ENCODE measurements at regions not wholly inside any gene's neighbourhood (a gene's known extent, or its start where the extent isn't known, plus 50 kb on each side); places are given as distances from the start of the nearest gene placed in this dataset.
"Not testable (repeated sequence)": the region's sequence is repeated elsewhere in the genome, so short reads cannot be mapped to it uniquely, and the experiment has no call there.

DNA sequence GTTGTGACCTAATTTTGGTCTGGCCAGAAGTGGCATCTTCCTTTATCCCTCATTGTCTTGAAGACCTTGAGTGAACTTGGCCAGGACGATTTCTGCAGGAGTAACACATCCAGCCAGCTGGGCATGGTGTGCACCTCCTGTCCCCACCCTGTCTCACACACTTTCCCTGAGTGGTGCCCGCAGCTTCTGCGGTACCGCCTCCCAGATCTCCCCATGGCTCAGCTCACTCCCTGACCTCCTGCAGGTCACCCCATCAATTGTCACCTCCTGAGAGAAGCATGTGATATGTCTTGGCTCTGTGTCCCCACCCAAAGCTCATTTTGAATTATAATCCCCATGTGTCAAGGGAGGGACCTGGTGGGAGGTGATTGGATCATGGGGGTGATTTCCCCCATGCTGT, 50.2 kb upstream of the TP53I11 start:
- TF ChIP-seq, protein P1, sequence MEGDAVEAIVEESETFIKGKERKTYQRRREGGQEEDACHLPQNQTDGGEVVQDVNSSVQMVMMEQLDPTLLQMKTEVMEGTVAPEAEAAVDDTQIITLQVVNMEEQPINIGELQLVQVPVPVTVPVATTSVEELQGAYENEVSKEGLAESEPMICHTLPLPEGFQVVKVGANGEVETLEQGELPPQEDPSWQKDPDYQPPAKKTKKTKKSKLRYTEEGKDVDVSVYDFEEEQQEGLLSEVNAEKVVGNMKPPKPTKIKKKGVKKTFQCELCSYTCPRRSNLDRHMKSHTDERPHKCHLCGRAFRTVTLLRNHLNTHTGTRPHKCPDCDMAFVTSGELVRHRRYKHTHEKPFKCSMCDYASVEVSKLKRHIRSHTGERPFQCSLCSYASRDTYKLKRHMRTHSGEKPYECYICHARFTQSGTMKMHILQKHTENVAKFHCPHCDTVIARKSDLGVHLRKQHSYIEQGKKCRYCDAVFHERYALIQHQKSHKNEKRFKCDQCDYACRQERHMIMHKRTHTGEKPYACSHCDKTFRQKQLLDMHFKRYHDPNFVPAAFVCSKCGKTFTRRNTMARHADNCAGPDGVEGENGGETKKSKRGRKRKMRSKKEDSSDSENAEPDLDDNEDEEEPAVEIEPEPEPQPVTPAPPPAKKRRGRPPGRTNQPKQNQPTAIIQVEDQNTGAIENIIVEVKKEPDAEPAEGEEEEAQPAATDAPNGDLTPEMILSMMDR (IDR thresholded peaks at IDR 0.05; ENCODE audit: insufficient read depth, missing control alignments), result no peak
- no peak for DNase-seq (ENCODE audit: insufficient read length, low spot score)
- FAIRE-seq, result no peak

DNA sequence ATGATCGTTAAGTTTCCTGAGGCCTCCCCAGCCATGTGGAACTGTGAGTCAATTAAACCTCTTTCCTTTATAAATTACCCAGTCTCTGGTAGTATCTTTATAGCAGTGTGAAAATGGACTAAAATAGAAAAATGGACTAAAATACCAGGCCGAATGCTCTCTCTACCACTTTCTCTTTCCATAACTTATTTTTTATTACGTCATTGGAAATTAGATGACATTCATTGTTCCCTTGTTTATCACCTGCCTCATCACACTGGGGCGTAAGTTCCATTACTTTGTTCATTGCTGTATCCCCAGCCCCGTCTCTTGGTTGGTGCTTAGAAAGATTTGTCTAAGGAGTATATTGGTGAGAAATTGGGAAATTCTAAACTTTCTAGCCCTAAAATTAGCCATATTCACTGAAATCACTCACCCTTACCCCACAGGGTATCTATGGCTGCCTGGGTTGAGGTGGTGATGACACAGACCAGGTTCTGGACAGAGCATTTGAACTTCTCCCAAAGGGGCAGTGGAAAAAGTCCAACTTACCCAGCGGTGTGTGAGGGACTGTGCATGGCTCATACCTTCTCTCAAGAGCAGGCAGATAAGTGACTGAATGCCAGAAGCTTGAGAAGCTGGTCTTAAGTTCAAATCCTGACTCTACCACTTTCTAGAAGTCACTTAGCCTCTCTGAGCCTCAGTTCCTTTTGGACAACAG, 50.9 kb upstream of the TP53I11 start:
- DNase-seq (ENCODE audit: insufficient read length, low spot score) (no peak), FAIRE-seq (no peak)
- TF ChIP-seq, protein P1 (IDR thresholded peaks at IDR 0.05; ENCODE audit: insufficient read depth, missing control alignments), result no peak

DNA sequence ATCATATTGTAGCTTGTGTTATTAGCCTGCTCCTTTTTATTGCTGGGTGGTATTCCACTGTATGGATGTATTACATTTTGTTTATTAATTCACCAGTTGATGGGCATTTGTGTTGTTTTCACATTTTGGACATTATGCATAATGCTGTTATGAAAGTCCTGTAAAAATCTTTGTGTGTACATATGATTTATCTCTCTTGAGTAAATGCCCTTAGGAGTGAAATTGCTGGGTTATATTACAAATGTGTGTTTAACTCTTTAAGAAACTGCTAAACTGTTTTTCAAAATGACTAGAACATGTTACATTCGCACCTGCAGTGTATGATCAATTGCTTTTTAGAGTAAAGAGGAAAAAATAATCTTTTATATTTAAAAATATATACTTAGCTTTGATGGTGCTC, 54.4 kb upstream of the TP53I11 start:
- no peak for DNase-seq (ENCODE audit: insufficient read length, low spot score)
- FAIRE-seq, result peak; percentile 51

DNA sequence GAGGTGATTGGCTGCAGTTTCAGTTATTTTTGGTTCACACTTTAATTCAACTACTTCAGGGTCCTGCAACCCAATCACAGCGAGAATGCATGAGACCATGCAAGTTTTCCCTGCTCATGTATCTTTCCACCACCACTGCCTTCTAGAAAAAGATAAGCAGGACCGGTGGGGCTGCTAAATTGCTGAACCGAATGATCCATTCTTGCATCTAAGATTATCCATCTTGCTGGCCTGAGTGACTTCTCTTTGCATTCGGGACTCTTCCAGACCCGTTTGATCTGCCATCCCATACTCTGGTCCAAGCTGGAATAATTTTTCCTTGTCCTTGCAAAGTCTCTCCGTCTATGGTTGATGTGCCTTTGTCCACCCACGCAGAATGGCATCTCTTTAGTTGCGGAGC, 56.3 kb upstream of the TP53I11 start:
- TF ChIP-seq, protein P1 (IDR thresholded peaks at IDR 0.05; ENCODE audit: insufficient read depth, missing control alignments), result no peak
- FAIRE-seq (no peak), DNase-seq (ENCODE audit: insufficient read length, low spot score) (no peak)

More for the DNA sequence above, 54.4 kb upstream of the TP53I11 start:
- TF ChIP-seq, protein P1 (IDR thresholded peaks at IDR 0.05; ENCODE audit: insufficient read depth, missing control alignments), result no peak

DNA sequence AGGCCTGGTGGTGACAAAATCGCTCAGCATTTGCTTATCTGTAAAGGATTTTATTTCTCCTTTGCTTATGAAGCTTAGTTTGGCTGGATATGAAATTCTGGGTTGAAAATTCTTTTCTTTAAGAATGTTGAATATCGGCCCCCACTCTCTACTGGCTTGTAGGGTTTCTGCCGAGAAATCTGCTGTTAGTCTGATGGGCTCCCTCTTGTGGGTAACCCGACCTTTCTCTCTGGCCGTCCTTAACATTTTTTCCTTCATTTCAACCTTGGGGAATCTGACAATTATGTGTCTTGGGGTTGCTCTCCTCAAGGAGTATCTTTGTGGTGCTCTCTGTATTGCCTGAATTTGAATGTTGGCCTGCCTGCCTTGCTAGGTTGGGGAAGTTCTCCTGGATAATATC, 65.3 kb upstream of the TP53I11 start:
- FAIRE-seq; DNase-seq (ENCODE audit: insufficient read length, low spot score): not testable (repeated sequence)

DNA sequence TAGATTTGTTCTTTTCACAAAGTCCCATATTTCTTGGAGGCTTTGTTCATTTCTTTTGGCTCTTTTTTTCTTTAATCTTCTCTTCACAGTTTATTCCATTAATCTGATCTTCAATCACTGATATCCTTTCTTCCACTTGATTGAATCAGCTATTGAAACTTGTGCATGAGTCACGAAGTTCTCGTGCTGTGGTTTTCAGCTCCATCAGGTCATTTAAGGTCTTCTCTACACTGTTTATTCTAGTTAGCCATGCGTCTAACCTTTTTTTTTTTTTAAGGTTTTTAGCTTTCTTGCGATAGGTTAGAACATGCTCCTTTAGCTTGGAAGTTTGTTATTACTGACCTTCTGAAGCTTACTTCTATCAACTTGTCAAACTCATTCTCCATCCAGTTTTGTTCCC, 65.8 kb upstream of the TP53I11 start:
- not testable (repeated sequence) for FAIRE-seq; DNase-seq (ENCODE audit: insufficient read length, low spot score)

DNA sequence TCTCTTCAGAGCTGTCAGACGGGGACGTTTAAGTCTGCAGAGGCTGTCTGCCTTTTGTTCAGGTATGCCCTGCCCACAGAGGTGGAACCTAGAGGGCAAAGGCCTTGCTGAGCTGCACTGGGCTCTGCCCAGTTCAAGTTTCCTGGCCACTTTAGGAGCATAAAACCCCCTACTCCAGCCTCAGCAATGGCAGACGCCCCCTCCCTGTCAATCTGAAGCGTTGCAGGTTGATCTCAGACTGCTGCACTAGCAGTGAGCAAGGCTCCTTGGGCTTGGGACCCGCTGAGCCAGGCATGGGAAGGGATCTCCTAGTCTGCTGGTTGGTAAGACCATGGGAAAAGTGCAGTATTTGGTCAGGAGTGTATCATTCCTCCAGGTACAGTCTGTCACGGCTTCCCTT, 66.6 kb upstream of the TP53I11 start:
- TF ChIP-seq, protein P1 (IDR thresholded peaks at IDR 0.05; ENCODE audit: insufficient read depth, missing control alignments), result no peak
- FAIRE-seq, result no peak
- DNase-seq (ENCODE audit: insufficient read length, low spot score), result no peak

DNA sequence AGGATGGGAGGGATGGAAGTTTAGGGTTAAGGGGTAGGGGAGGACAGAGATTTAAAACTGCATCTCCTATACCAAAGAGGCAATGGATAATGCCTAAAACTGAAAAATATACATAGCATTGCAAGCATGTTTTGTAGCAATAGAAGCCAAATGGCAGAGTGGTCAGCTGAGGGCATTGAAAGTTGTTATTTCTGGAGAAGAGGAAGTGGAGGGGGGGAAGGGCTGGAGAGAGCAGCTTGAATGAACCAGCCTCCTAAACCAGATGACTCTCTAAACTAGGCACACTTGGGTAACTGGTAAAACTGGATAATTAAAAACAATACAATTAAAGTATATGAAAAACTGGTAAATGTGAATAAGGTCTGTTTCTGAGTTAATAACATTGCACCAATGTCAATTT, 70.3 kb upstream of the TP53I11 start:
- FAIRE-seq (no peak), DNase-seq (ENCODE audit: insufficient read length, low spot score) (no peak)
- TF ChIP-seq, protein P1 (IDR thresholded peaks at IDR 0.05; ENCODE audit: insufficient read depth, missing control alignments), result no peak

Data from D721Med (cell line).